ENCODE measurements at regions not wholly inside any gene's neighbourhood (a gene's known extent, or its start where the extent isn't known, plus 50 kb on each side); places are given as distances from the start of the nearest gene placed in this dataset.

DNA sequence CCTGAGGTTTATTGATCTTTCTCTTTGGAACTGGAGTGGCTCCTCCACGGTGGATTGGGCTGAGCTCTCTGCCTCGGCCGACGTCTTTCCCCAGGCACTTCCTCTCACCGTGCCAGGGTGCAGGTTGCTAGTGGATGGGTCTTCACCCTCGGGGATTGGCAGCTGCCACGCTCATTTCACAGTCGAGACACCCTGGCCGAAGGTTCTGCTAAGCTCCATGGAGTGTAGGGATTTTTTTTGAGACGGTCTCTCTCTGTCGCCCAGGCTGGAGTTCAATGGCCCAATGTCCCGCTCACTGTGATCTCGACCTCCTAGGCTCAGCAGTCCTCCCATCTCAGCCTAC is 280.8 kb downstream of the SEC14L1 start:
- DNase-seq: no peak

DNA sequence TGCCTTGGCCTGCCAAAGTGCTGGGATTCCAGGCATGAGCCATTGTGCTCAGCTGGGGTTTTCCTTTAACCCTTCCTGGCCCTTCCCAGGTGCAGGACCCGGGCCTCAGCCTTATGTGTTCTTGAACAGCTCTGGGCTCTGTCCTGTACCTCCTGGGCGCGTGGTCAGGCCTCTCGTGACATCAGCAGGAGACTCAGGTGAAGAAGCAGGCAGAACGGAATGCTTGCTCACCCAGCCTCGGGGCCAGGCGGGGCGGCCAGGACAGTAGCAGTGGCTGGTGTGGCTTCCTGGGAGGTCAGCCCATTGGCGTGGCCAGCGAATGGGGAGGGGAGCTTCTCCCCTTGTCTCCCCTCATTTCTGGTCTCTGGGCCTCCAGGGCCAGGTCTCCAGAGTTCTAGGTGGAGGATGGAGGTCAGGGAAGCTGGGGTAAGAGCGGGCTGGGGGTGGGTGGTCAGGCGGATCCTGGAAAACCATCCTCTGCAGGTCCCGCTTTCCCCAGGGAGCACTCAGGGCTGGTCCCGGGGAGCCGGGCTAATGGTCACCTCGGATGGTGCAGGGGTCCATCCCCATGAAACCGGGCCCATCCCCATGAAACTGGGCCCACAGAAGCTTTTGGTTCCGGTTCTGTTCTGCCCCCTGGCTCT is 281.5 kb downstream of the SEC14L1 start:
- no peak for DNase-seq

DNA sequence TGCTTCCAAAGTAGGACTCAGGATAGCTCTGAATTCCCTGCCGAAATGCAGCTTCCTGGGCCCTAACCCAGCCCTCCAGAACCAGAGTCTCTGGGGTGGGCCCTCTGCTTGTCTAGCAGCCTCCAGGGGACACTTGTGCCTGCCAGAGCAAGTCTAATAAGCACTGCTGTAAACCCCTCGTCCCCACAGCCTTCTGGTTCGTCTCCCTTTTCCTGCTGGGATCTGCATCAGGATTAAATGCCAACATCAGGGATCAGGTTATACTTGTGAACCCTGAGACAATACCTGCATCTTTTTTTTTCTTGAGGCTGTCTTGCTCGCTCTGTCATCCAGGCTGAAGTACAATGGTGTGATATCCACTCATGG is 282.0 kb downstream of the SEC14L1 start:
- no peak for DNase-seq

GRCh38 chr17:77423589-77424451 is 283.1 kb downstream of the SEC14L1 start:
- no peak for DNase-seq

DNA sequence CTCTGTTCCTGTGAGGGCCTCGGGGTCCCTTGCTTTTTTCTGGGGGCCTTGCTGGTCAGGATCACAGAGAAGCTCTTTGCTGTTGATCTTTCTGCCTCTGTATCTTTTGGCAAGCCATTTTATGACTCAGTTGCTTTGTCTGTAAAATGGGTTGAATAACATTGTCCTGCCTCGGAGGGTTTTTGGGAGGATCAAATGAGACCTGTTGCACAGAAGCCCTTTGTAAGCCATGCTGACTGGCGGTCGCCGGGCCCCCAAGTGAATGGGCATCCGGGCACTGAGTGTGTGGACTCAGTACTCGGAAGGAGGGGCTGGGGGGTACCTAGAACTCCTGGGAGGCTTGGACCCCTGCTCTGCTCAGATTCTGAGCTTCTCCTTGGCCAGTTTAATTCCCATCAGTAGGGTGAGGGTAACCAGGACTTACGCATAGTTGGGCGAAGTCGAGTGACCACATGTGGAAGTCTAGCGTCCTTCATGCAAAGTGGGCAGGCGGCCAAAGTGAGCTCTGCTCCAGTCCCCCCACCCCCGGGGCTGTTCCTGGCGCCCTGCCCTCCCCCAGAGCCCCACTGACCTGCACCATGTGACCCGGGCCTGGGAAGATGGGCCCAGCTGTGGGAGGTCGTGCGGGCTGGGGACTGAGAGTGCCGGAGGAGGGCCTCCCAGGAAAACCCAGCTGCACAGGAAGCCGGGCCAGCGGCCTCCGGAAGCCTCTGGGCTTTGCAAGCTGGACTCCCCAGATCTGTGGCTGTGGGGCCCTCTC is 284.0 kb downstream of the SEC14L1 start:
- DNase-seq: no peak

DNA sequence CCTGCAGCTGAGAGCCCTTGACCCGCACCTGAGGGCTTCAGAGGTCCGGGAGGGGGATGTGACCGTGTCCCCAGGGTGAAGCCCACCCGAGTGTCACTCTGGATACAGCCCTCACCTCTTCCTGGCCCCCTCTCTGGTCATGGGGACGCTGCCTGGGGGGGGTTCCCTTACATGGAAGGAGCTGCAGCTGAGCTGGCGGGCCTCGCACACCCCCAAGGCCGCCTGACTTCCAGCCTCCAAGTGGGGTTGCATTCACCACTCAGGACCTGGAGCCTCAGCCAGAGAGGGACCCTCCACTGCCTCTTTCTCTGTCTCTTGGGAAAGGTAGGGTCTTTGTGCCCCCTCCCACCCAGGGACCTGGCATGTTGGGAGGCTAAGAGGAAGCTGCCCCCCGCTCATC is 284.6 kb downstream of the SEC14L1 start:
- DNase-seq: no peak

DNA sequence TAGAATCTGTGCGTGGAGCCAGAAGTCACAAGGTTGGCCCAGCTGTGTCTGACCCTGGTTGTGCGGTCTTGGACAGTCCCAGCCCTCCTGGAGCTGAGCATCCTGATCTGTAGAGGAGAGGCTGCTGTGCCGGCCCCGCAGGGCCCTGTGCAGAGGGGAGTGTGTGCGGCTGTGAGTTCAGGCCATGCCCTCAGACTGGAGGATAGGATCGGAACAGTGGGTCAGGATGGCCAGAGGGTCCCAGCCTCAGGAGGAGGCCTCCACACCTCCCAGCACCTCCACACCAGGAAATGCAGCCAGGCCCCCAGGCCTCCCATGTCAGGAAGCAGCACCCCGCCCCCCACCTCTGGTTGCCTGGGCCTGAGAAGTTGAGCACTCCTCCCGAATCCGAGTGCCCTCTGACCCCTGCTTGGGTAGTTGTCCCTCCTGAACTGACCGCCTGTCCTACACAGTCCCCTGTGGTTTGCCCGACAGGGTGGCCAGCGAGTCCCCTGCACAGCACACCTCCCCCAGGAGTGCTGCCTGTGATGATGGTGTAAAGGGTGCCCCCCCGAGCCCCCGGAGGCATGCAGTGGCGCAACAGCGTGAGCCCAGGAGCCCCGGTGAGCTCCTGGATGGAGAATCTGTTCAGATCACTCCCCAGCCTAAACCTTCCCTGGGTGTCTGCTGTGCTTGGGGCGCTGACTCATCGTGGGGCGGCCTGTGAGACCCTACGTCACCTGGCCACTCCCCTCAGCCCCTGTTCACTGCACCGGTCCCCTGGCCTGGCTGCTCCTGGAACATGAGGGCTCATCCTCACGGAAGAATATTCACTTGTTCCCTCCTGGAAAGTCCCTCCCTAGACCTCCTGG is 285.2 kb downstream of the SEC14L1 start:
- peak; percentile 53 for DNase-seq

DNA sequence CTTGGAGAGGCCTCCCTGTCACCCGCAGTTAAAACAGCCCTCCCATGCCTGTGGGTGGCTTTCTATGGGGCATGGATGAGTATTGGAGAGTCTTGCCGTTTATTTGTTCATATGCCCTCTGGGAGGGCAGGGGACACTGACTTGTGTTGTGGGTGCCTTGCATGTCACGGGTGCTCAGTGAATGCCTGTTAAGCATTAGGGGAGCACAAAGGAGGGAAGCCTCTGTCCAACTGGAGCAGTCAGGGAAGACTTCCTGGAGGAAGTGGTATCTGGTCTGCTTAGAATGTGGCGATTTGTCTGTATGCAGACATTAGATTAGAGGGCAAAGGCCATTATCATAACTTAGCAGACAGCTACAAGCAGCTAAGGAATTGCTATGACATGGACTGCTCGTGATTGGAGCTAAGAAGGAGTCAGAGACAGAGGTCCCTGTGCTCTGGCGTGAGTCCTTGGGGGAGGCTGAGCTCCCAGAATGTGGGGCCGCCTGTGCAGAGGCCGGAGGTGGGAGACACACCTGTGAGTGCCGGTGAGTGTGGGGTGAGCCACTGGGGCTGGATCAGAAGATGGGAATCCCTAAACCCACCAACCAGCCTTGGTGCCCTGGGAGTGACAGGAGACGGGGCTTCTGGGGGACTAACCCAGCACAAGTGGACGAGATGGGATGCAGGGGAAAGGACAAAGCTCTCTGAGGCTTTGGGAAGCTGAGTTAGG is 286.1 kb downstream of the SEC14L1 start:
- DNase-seq: no peak

- DNase-seq: no peak
These were observed 286.7 kb downstream of the SEC14L1 start for GRCh38 chr17:77427391-77427991.

- peak; percentile 48 for DNase-seq
These were observed 287.4 kb downstream of the SEC14L1 start for GRCh38 chr17:77428020-77428748.

- no peak for DNase-seq
These were observed 288.1 kb downstream of the SEC14L1 start for GRCh38 chr17:77428749-77429368.

GRCh38 chr17:77429369-77429968 is 288.7 kb downstream of the SEC14L1 start:
- DNase-seq: no peak

DNA sequence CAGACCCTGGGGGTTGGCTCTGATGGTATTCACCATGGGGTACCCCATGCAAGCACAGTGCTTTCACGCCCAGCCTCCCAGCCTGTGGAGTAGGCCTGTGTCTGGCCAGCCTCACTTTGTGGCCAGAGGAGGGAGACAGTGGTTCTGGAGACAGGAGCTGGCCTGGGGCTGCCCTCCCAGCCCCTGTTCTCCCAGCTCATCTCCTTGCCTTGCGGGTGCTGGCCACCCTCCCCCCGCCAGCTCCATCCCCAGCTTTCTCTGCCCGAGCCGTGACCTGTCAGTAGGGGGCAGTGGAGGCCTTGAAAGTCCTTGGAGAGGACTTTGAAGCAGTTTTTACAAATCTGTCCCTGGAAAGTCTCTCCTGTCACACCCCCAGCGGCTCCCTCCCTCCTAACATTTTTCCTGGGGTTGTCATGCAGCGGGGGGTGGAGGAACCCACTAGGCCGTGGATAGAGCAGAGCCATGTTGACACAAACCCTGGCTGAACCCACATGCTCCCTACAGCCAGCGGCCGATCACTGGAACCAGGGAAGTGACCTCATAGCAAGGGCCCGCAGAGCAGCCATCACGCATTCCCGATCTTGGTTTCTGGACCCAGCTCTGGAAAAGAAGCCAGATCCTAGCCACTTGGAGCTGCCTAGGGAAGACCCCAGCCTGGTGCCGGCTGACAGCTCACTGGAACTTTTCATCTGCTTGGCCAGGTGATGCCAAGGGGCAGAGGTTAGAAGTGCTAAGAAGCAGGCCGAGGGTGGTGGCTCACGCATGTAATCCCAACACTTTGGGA is 289.4 kb downstream of the SEC14L1 start:
- DNase-seq: peak; percentile 78

- no peak for DNase-seq
These were observed 291.4 kb downstream of the SEC14L1 start for GRCh38 chr17:77432034-77432661.

DNA sequence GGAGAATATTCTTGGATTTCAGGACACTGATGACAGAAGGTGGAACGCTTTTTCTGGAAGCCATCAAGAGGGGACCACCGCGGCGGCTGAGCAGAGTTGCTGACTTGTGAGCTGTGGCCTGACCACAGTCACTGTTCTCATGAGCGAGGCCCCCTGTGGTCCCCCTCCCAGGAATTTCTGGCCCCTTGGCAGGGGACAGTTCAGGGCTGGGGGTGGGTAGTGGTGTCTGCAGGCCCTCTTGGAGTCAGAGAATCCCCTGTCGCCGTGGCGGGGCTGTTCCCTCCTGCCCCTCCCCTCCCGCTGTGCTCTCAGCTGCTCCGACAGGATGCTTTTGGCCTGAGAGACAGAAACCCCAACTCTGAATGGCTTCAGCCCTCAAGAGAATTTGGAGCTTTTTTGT is 292.0 kb downstream of the SEC14L1 start:
- DNase-seq: no peak

GRCh38 chr17:77433385-77434135 is 292.8 kb downstream of the SEC14L1 start:
- peak; percentile 54 for DNase-seq

- no peak for DNase-seq
These were observed 293.7 kb downstream of the SEC14L1 start for GRCh38 chr17:77434136-77435114.
